ENCODE measurements at regions not wholly inside any gene's neighbourhood (a gene's known extent, or its start where the extent isn't known, plus 50 kb on each side); places are given as distances from the start of the nearest gene placed in this dataset.

- no peak overlapping the region for H3K9ac ChIP-seq (ENCODE audit: low read depth, low read length)
- no peak overlapping the region for H3K14ac ChIP-seq (replicated peaks; ENCODE audit: low read depth, low read length)
- H3K27ac ChIP-seq (ENCODE audit: insufficient read depth, low read length) = no peak overlapping the region
- BruUV-seq (replicated peaks) = no TSS peak
- H3K18ac ChIP-seq (ENCODE audit: low read depth, low read length) = no peak overlapping the region
- no peak overlapping the region for H4K8ac ChIP-seq (ENCODE audit: low read depth in 2 of 2, low read length in 2 of 2)
- no peaks in the 10 kb centered on the region for H3K4me1 ChIP-seq (ENCODE audit: control insufficient read depth, insufficient read depth, low read length)
- no peak overlapping the region for H2BK15ac ChIP-seq (ENCODE audit: low read depth, low read length)
- ChIA-PET POLR2A (ENCODE audit: unreplicated experiment) (no interaction called here), CTCF (no interaction called here)
- no peak overlapping the region for H2AK9ac ChIP-seq (replicated peaks; ENCODE audit: low read depth, low read length, poor library complexity)
- in situ Hi-C loops (cut with MboI; ENCODE audit: low sequenced_read_pairs) = no loop called here
- H3K4ac ChIP-seq (ENCODE audit: low read depth, low read length) = no peak overlapping the region
- H3K9me3 ChIP-seq (ENCODE audit: control insufficient read depth, insufficient read depth, low read length) = peaks cover 6% of the 10 kb centered on the region; the same call in 1 of the 2 replicates
- TF ChIP-seq, protein P1, sequence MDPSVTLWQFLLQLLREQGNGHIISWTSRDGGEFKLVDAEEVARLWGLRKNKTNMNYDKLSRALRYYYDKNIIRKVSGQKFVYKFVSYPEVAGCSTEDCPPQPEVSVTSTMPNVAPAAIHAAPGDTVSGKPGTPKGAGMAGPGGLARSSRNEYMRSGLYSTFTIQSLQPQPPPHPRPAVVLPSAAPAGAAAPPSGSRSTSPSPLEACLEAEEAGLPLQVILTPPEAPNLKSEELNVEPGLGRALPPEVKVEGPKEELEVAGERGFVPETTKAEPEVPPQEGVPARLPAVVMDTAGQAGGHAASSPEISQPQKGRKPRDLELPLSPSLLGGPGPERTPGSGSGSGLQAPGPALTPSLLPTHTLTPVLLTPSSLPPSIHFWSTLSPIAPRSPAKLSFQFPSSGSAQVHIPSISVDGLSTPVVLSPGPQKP (IDR thresholded peaks at IDR 0.05; ENCODE audit: borderline replicate concordance, low read depth, low read length) = no peak
- TF ChIP-seq MAZ (IDR thresholded peaks at IDR 0.05; ENCODE audit: borderline replicate concordance, low read depth, low read length) (no peak), MAFK (IDR thresholded peaks at IDR 0.05; ENCODE audit: low read depth, low read length) (no peak), CTCF (conservative IDR thresholded peaks at IDR 0.05; ENCODE audit: low read depth, low read length) (no peak), RCOR1 (IDR thresholded peaks at IDR 0.05; ENCODE audit: insufficient replicate concordance, low read length) (no peak), USF2 (IDR thresholded peaks at IDR 0.05; ENCODE audit: low read depth, low read length) (no peak), BHLHE40 (IDR thresholded peaks at IDR 0.05; ENCODE audit: low read depth, low read length) (no peak), SMC3 (IDR thresholded peaks at IDR 0.05; ENCODE audit: low read depth, low read length) (no peak), MXI1 (IDR thresholded peaks at IDR 0.05; ENCODE audit: borderline replicate concordance, low read depth, low read length) (no peak), CHD1 (IDR thresholded peaks at IDR 0.05; ENCODE audit: low read depth, low read length) (no peak), FOS (IDR thresholded peaks at IDR 0.05; ENCODE audit: low read depth, low read length) (no peak)
- dilution Hi-C loops (cut with HindIII; ENCODE audit: low sequenced_read_pairs, unreplicated experiment) = no loop called here
- no peak overlapping the region for H3K23ac ChIP-seq (ENCODE audit: low read depth, low read length)
- no peaks in the 10 kb centered on the region for H3K36me3 ChIP-seq (ENCODE audit: control insufficient read depth, insufficient read depth, low read length)
- no peak overlapping the region for H4K91ac ChIP-seq (ENCODE audit: insufficient read depth, low read depth, low read length)
- no peak overlapping the region for H2BK20ac ChIP-seq (ENCODE audit: low read depth, low read length)
- no peak overlapping the region for H2BK120ac ChIP-seq (ENCODE audit: low read depth, low read length)
- intact Hi-C loops (cut with micrococcal nuclease) = no loop called here
- no peak overlapping the region for H2AFZ ChIP-seq (replicated peaks; ENCODE audit: low read length, poor library complexity)
- H3K9me1 ChIP-seq (ENCODE audit: insufficient read depth, low read length) = no peaks in the 10 kb centered on the region
- no peak for ATAC-seq (ENCODE audit: low read depth)
- DNase-seq = no peak
- H3K4me3 ChIP-seq (ENCODE audit: insufficient read depth, low read depth, low read length) = no peak overlapping the region
- no peak overlapping the region for H4K5ac ChIP-seq (ENCODE audit: low read depth, low read length)
- no peak overlapping the region for H2AK5ac ChIP-seq (ENCODE audit: low read depth, low read length)
- WGBS, 2 experiments (ENCODE audit: extremely low coverage in 2 of 2, insufficient read length in 1 of 2) = 66% methylated on average over 4 of the region's 6 CpGs; no CpG with 5 or more reads in 1 of the 2 experiments
- no peak overlapping the region for H3K56ac ChIP-seq (ENCODE audit: extremely low read depth, insufficient read depth, low read length)
- no peaks in the 10 kb centered on the region for H3K27me3 ChIP-seq (ENCODE audit: control insufficient read depth, insufficient read depth, low read length)
- H3K79me1 ChIP-seq (ENCODE audit: low read depth in 1 of 2, low read length in 2 of 2) = no peaks in the 10 kb centered on the region
- H2BK5ac ChIP-seq (ENCODE audit: low read depth, low read length, poor library complexity, severe bottlenecking) = no peak overlapping the region
- H4K20me1 ChIP-seq (ENCODE audit: insufficient read depth, low read length) = no peaks in the 10 kb centered on the region
- H3K4me2 ChIP-seq (ENCODE audit: low read depth, low read length) = no peak overlapping the region
Measured at GRCh38 chr4:11313157-11313943, 115.3 kb downstream of the HS3ST1 start.

Data from IMR-90 (cell line).